ENCODE measurements at regions not wholly inside any gene's neighbourhood (a gene's known extent, or its start where the extent isn't known, plus 50 kb on each side); places are given as distances from the start of the nearest gene placed in this dataset.

- H2BK15ac ChIP-seq (ENCODE audit: low read length): no peak overlapping the region
- no peak overlapping the region for H2AK5ac ChIP-seq (ENCODE audit: low read depth, low read length)
- no peak overlapping the region for H2BK120ac ChIP-seq (ENCODE audit: low read depth, low read length)
- no peak overlapping the region for H3K9ac ChIP-seq (ENCODE audit: low read depth, low read length, poor library complexity)
- no peak overlapping the region for H4K8ac ChIP-seq (ENCODE audit: low read depth, low read length)
- no peaks in the 10 kb centered on the region for H3K36me3 ChIP-seq (replicated peaks in 1 of 2; ENCODE audit: control insufficient read depth in 2 of 2, insufficient read depth in 2 of 2, low read length in 2 of 2)
- no peaks in the 10 kb centered on the region for H3K9me3 ChIP-seq (replicated peaks in 1 of 2; ENCODE audit: control insufficient read depth in 2 of 2, insufficient read depth in 1 of 2, low read depth in 1 of 2, low read length in 2 of 2)
- no peak overlapping the region for H3K4ac ChIP-seq (ENCODE audit: low read length)
- H3K27ac ChIP-seq (replicated peaks; ENCODE audit: low read length): no peak overlapping the region
- no peak for DNase-seq (ENCODE audit: low spot score)
- no peak overlapping the region for H3K4me2 ChIP-seq (ENCODE audit: insufficient read depth, low read length, poor library complexity, severe bottlenecking)
- H3K23ac ChIP-seq (ENCODE audit: low read depth, low read length, poor library complexity): no peak overlapping the region
- no peak overlapping the region for H3K14ac ChIP-seq (ENCODE audit: low read length)
- no peak overlapping the region for H2BK12ac ChIP-seq (ENCODE audit: low read length)
- no peaks in the 10 kb centered on the region for H3K4me1 ChIP-seq (ENCODE audit: control insufficient read depth in 2 of 2, insufficient read depth in 1 of 2, low read depth in 1 of 2, low read length in 2 of 2)
- H4K91ac ChIP-seq (ENCODE audit: low read depth, low read length, poor library complexity): no peak overlapping the region
- no CpG with 5 or more reads among the region's 2 CpGs for WGBS, 2 donors (ENCODE audit: extremely low coverage in 2 of 2, insufficient read length in 2 of 2, insufficient replicate concordance in 1 of 2)
- H3K27me3 ChIP-seq (ENCODE audit: control insufficient read depth in 3 of 3, insufficient read depth in 3 of 3, low read depth in 1 of 3, low read length in 3 of 3): peaks cover 0 to 3% (median 0%) of the 10 kb centered on the region in 3 experiments
- H2BK5ac ChIP-seq (ENCODE audit: low read length): no peak overlapping the region
- H3K18ac ChIP-seq (ENCODE audit: low read length): no peak overlapping the region
- no peak overlapping the region for H3K4me3 ChIP-seq (ENCODE audit: low read length in 2 of 2)
- no peaks in the 10 kb centered on the region for H3K79me1 ChIP-seq (ENCODE audit: low read depth, low read length)
- no peak overlapping the region for H2AFZ ChIP-seq (ENCODE audit: low read length)
Measured at GRCh38 chr9:14455243-14455642, 141.3 kb upstream of the NFIB start.

- no peak overlapping the region for H2BK5ac ChIP-seq (ENCODE audit: low read length)
- no peak overlapping the region for H4K91ac ChIP-seq (ENCODE audit: low read depth, low read length, poor library complexity)
Measured at GRCh38 chr9:14453286-14453685, 139.3 kb upstream of the NFIB start.

GRCh38 chr9:14452539-14452938 is 138.6 kb upstream of the NFIB start:
- Histone ChIP-seq H3K9ac (ENCODE audit: low read depth, low read length, poor library complexity) (no peak overlapping the region), H3K27ac (replicated peaks; ENCODE audit: low read length) (no peak overlapping the region), H3K18ac (ENCODE audit: low read length) (no peak overlapping the region), H2AK5ac (ENCODE audit: low read depth, low read length) (no peak overlapping the region), H3K4ac (ENCODE audit: low read length) (no peak overlapping the region), H3K14ac (ENCODE audit: low read length) (no peak overlapping the region), H3K36me3 (replicated peaks in 1 of 2; ENCODE audit: control insufficient read depth in 2 of 2, insufficient read depth in 2 of 2, low read length in 2 of 2) (no peaks in the 10 kb centered on the region), H2BK12ac (ENCODE audit: low read length) (no peak overlapping the region), H3K4me3 (ENCODE audit: low read length in 2 of 2) (no peak overlapping the region), H3K4me1 (ENCODE audit: control insufficient read depth in 2 of 2, insufficient read depth in 1 of 2, low read depth in 1 of 2, low read length in 2 of 2) (no peaks in the 10 kb centered on the region), H2AFZ (ENCODE audit: low read length) (no peak overlapping the region), H3K23ac (ENCODE audit: low read depth, low read length, poor library complexity) (no peak overlapping the region), H3K27me3 (ENCODE audit: control insufficient read depth in 3 of 3, insufficient read depth in 3 of 3, low read depth in 1 of 3, low read length in 3 of 3) (peaks cover 0 to 3% (median 0%) of the 10 kb centered on the region in 3 experiments), H4K8ac (ENCODE audit: low read depth, low read length) (no peak overlapping the region), H2BK5ac (ENCODE audit: low read length) (no peak overlapping the region), H4K91ac (ENCODE audit: low read depth, low read length, poor library complexity) (no peak overlapping the region), H3K4me2 (ENCODE audit: insufficient read depth, low read length, poor library complexity, severe bottlenecking) (no peak overlapping the region), H2BK120ac (ENCODE audit: low read depth, low read length) (no peak overlapping the region), H3K79me1 (ENCODE audit: low read depth, low read length) (no peaks in the 10 kb centered on the region), H3K9me3 (replicated peaks in 1 of 2; ENCODE audit: control insufficient read depth in 2 of 2, insufficient read depth in 1 of 2, low read depth in 1 of 2, low read length in 2 of 2) (no peaks in the 10 kb centered on the region), H2BK15ac (ENCODE audit: low read length) (no peak overlapping the region)
- no peak for DNase-seq (ENCODE audit: low spot score)
- WGBS, 2 donors (ENCODE audit: extremely low coverage in 2 of 2, insufficient read length in 2 of 2, insufficient replicate concordance in 1 of 2): no CpG with 5 or more reads among the region's 1 CpG

More at GRCh38 chr9:14453286-14453685, 139.3 kb upstream of the NFIB start:
- H3K23ac ChIP-seq (ENCODE audit: low read depth, low read length, poor library complexity): no peak overlapping the region
- H3K18ac ChIP-seq (ENCODE audit: low read length): no peak overlapping the region
- no peak for DNase-seq (ENCODE audit: low spot score)
- H3K4ac ChIP-seq (ENCODE audit: low read length): no peak overlapping the region
- H3K27ac ChIP-seq (replicated peaks; ENCODE audit: low read length): no peak overlapping the region
- no peak overlapping the region for H3K14ac ChIP-seq (ENCODE audit: low read length)
- H3K4me1 ChIP-seq (ENCODE audit: control insufficient read depth in 2 of 2, insufficient read depth in 1 of 2, low read depth in 1 of 2, low read length in 2 of 2): no peaks in the 10 kb centered on the region
- H3K4me2 ChIP-seq (ENCODE audit: insufficient read depth, low read length, poor library complexity, severe bottlenecking): no peak overlapping the region
- H3K36me3 ChIP-seq (replicated peaks in 1 of 2; ENCODE audit: control insufficient read depth in 2 of 2, insufficient read depth in 2 of 2, low read length in 2 of 2): no peaks in the 10 kb centered on the region
- H3K27me3 ChIP-seq (ENCODE audit: control insufficient read depth in 3 of 3, insufficient read depth in 3 of 3, low read depth in 1 of 3, low read length in 3 of 3): peaks cover 0 to 3% (median 0%) of the 10 kb centered on the region in 3 experiments
- no peaks in the 10 kb centered on the region for H3K79me1 ChIP-seq (ENCODE audit: low read depth, low read length)
- no peak overlapping the region for H2BK120ac ChIP-seq (ENCODE audit: low read depth, low read length)
- H3K9me3 ChIP-seq (replicated peaks in 1 of 2; ENCODE audit: control insufficient read depth in 2 of 2, insufficient read depth in 1 of 2, low read depth in 1 of 2, low read length in 2 of 2): no peaks in the 10 kb centered on the region
- no peak overlapping the region for H3K4me3 ChIP-seq (ENCODE audit: low read length in 2 of 2)
- no peak overlapping the region for H3K9ac ChIP-seq (ENCODE audit: low read depth, low read length, poor library complexity)
- no peak overlapping the region for H4K8ac ChIP-seq (ENCODE audit: low read depth, low read length)
- H2BK15ac ChIP-seq (ENCODE audit: low read length): no peak overlapping the region
- no peak overlapping the region for H2AFZ ChIP-seq (ENCODE audit: low read length)
- H2AK5ac ChIP-seq (ENCODE audit: low read depth, low read length): no peak overlapping the region
- H2BK12ac ChIP-seq (ENCODE audit: low read length): no peak overlapping the region

DNA sequence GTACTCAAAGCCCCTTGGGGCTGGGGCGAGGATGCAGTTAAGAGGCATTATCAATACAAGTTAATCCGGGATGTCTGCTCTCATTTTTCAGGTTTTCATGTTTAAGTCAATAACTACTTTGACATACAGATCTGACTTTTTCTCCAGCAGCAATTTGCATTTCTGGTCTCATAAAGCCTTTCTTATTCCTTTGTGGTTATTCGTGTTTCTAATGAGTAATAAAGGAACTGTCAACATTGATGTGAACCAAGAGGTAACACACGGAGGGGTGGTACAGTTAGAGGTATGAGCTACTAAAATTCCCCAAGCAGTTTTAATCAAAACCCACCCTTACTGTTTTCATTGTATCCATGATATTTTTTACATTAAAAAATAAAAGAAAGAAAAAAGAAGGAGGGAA is 138.0 kb upstream of the NFIB start:
- no peak for DNase-seq (ENCODE audit: low spot score)
- Histone ChIP-seq H4K8ac (ENCODE audit: low read depth, low read length) (no peak overlapping the region), H2AFZ (ENCODE audit: low read length) (no peak overlapping the region), H3K27me3 (ENCODE audit: control insufficient read depth in 3 of 3, insufficient read depth in 3 of 3, low read depth in 1 of 3, low read length in 3 of 3) (peaks cover 0 to 2% (median 0%) of the 10 kb centered on the region in 3 experiments), H3K18ac (ENCODE audit: low read length) (no peak overlapping the region), H3K4me1 (ENCODE audit: control insufficient read depth in 2 of 2, insufficient read depth in 1 of 2, low read depth in 1 of 2, low read length in 2 of 2) (no peaks in the 10 kb centered on the region), H3K9ac (ENCODE audit: low read depth, low read length, poor library complexity) (no peak overlapping the region), H3K4me3 (ENCODE audit: low read length in 2 of 2) (no peak overlapping the region), H4K91ac (ENCODE audit: low read depth, low read length, poor library complexity) (no peak overlapping the region), H2BK120ac (ENCODE audit: low read depth, low read length) (no peak overlapping the region), H3K4me2 (ENCODE audit: insufficient read depth, low read length, poor library complexity, severe bottlenecking) (no peak overlapping the region), H3K79me1 (ENCODE audit: low read depth, low read length) (no peaks in the 10 kb centered on the region), H3K27ac (replicated peaks; ENCODE audit: low read length) (no peak overlapping the region), H3K36me3 (replicated peaks in 1 of 2; ENCODE audit: control insufficient read depth in 2 of 2, insufficient read depth in 2 of 2, low read length in 2 of 2) (no peaks in the 10 kb centered on the region), H2AK5ac (ENCODE audit: low read depth, low read length) (no peak overlapping the region), H3K23ac (ENCODE audit: low read depth, low read length, poor library complexity) (no peak overlapping the region), H3K4ac (ENCODE audit: low read length) (no peak overlapping the region), H2BK15ac (ENCODE audit: low read length) (no peak overlapping the region), H2BK5ac (ENCODE audit: low read length) (no peak overlapping the region), H3K14ac (ENCODE audit: low read length) (no peak overlapping the region), H3K9me3 (replicated peaks in 1 of 2; ENCODE audit: control insufficient read depth in 2 of 2, insufficient read depth in 1 of 2, low read depth in 1 of 2, low read length in 2 of 2) (no peaks in the 10 kb centered on the region), H2BK12ac (ENCODE audit: low read length) (no peak overlapping the region)
- no CpG with 5 or more reads among the region's 4 CpGs for WGBS, 2 donors (ENCODE audit: extremely low coverage in 2 of 2, insufficient read length in 2 of 2, insufficient replicate concordance in 1 of 2)
